IMR-90 (cell line): ENCODE measurements at regions not wholly inside any gene's neighbourhood (a gene's known extent, or its start where the extent isn't known, plus 50 kb on each side); places are given as distances from the start of the nearest gene placed in this dataset.

Source experiments
- ATAC-seq: fragments of 200-7000 bp; cut with Tn5 transposase; 2 replicates; pipeline ENCODE4 v1.9.1; 2020; ENCODE audit warnings: low read depth, mild to moderate bottlenecking, moderate library complexity
- BruUV-seq: library from RNA; stranded (reverse); fragments of 400-500 nt; replicated peaks from 2 replicates; lab custom pipeline; 2021; lab: Mats Ljungman, UMichigan
- CTCF ChIA-PET: fragments of 300-600 bp; formaldehyde crosslinking; extraction: SDS; loops from one replicate; lab custom pipeline; 2021; ENCODE audit warnings: antibody characterized with exemption; lab: Yijun Ruan, JAX
- POLR2A ChIA-PET: fragments of 300-600 bp; sonication (Branson Sonifier 250); formaldehyde crosslinking; loops from one replicate; lab custom pipeline; 2022; ENCODE audit warnings: antibody characterized with exemption; ENCODE audit not compliant: unreplicated experiment; lab: Charles Lee
- DNase-seq: peaks from one replicate; pipeline ENCODE4 v3.0.0; 2013
- H2AFZ ChIP-seq: replicated peaks from 2 replicates; pipeline ENCODE3; 2013; ENCODE audit warnings: low read length, mild to moderate bottlenecking; ENCODE audit not compliant: poor library complexity
- H2AK5ac ChIP-seq: 2 replicates; pipeline ENCODE4 v1.6.1; 2013; ENCODE audit warnings: low read depth, low read length, inconsistent platforms
- H2AK9ac ChIP-seq: replicated peaks from 2 replicates; pipeline ENCODE3; 2013; ENCODE audit warnings: mild to moderate bottlenecking, low read depth, low read length, moderate library complexity; ENCODE audit not compliant: poor library complexity
- H2BK120ac ChIP-seq: 2 replicates; pipeline ENCODE4 v1.6.1; 2013; ENCODE audit warnings: low read depth, low read length, inconsistent platforms
- H2BK15ac ChIP-seq: 3 replicates; pipeline ENCODE4 v1.6.1; 2013; ENCODE audit warnings: low read depth, low read length, inconsistent platforms
- H2BK20ac ChIP-seq: 2 replicates; pipeline ENCODE4 v1.6.1; 2013; ENCODE audit warnings: low read depth, mild to moderate bottlenecking, inconsistent platforms, low read length, moderate library complexity
- H2BK5ac ChIP-seq: 2 replicates; pipeline ENCODE4 v1.6.1; 2013; ENCODE audit warnings: mild to moderate bottlenecking, low read depth, low read length, inconsistent platforms; ENCODE audit not compliant: poor library complexity, severe bottlenecking
- H3K14ac ChIP-seq: replicated peaks from 2 replicates; pipeline ENCODE4 v1.6.1; 2013; ENCODE audit warnings: low read depth, low read length, inconsistent platforms
- H3K18ac ChIP-seq: 2 replicates; pipeline ENCODE4 v1.6.1; 2013; ENCODE audit warnings: low read depth, low read length, control low read depth
- H3K23ac ChIP-seq: 2 replicates; pipeline ENCODE4 v1.6.1; 2013; ENCODE audit warnings: low read depth, low read length, inconsistent platforms
- H3K27ac ChIP-seq: 2 replicates; pipeline ENCODE4 v1.5.1; 2013; ENCODE audit warnings: mild to moderate bottlenecking, control low read depth, low read length; ENCODE audit not compliant: insufficient read depth
- H3K27me3 ChIP-seq: 2 replicates; pipeline ENCODE4 v1.6.1; 2013; ENCODE audit warnings: low read length; ENCODE audit not compliant: control insufficient read depth, insufficient read depth
- H3K36me3 ChIP-seq: 2 replicates; pipeline ENCODE4 v1.6.1; 2013; ENCODE audit warnings: low read length, mixed read lengths; ENCODE audit not compliant: control insufficient read depth, insufficient read depth
- H3K4ac ChIP-seq: 2 replicates; pipeline ENCODE4 v1.6.1; 2013; ENCODE audit warnings: low read depth, low read length, inconsistent platforms
- H3K4me1 ChIP-seq: 2 replicates; pipeline ENCODE4 v1.6.1; 2013; ENCODE audit warnings: low read length, mixed read lengths; ENCODE audit not compliant: control insufficient read depth, insufficient read depth
- H3K4me2 ChIP-seq: 2 replicates; pipeline ENCODE4 v1.6.1; 2013; ENCODE audit warnings: low read depth, mild to moderate bottlenecking, control low read depth, low read length, moderate library complexity
- H3K4me3 ChIP-seq: 2 replicates; pipeline ENCODE4 v1.5.1; 2013; ENCODE audit warnings: low read depth, mild to moderate bottlenecking, control low read depth, low read length, moderate library complexity; ENCODE audit not compliant: insufficient read depth
- H3K56ac ChIP-seq: 2 replicates; pipeline ENCODE4 v1.6.1; 2013; ENCODE audit warnings: low read length, inconsistent platforms; ENCODE audit not compliant: insufficient read depth; ENCODE audit errors: extremely low read depth
- H3K79me1 ChIP-seq, 2 experiments: 2 replicates each; pipeline ENCODE4 v1.6.1; 2013; ENCODE audit warnings: low read length in 2 of 2, inconsistent platforms in 1 of 2, low read depth in 1 of 2
- H3K9ac ChIP-seq: 2 replicates; pipeline ENCODE4 v1.6.1; 2013; ENCODE audit warnings: low read depth, low read length, control low read depth
- H3K9me1 ChIP-seq: 2 replicates; pipeline ENCODE4 v1.6.1; 2013; ENCODE audit warnings: low read length, inconsistent platforms; ENCODE audit not compliant: insufficient read depth
- H3K9me3 ChIP-seq: 2 replicates; pipeline ENCODE4 v1.6.1; 2013; ENCODE audit warnings: low read length; ENCODE audit not compliant: control insufficient read depth, insufficient read depth
- H4K20me1 ChIP-seq: 2 replicates; pipeline ENCODE4 v1.6.1; 2013; ENCODE audit warnings: low read length, inconsistent platforms; ENCODE audit not compliant: insufficient read depth
- H4K5ac ChIP-seq: 2 replicates; pipeline ENCODE4 v1.6.1; 2013; ENCODE audit warnings: mild to moderate bottlenecking, low read depth, low read length, control low read depth
- H4K8ac ChIP-seq, 2 experiments: 2 replicates each; pipeline ENCODE4 v1.6.1; 2013; ENCODE audit warnings: low read depth in 2 of 2, low read length in 2 of 2, control low read depth in 1 of 2, inconsistent platforms in 1 of 2
- H4K91ac ChIP-seq: 2 replicates; pipeline ENCODE4 v1.6.1; 2013; ENCODE audit warnings: low read depth, low read length, inconsistent platforms; ENCODE audit not compliant: insufficient read depth
- CEBPB ChIP-seq: IDR thresholded peaks from 2 replicates; pipeline ENCODE4 v1.6.1; 2012; ENCODE audit warnings: low read depth, low read length, improper control_type of control experiment
- POLR2A ChIP-seq: IDR thresholded peaks from 2 replicates; pipeline ENCODE4 v1.6.1; 2012; ENCODE audit warnings: mild to moderate bottlenecking, low read depth, low read length
- RFX5 ChIP-seq: IDR thresholded peaks from 2 replicates; pipeline ENCODE4 v1.8.0; 2012; ENCODE audit warnings: low read depth, mild to moderate bottlenecking, low read length, moderate library complexity
- WGBS, 2 experiments: methylation state at CpG; one replicate each; pipeline versions ENCODE4 v1.1.5 to v1.1.7; 2013; ENCODE audit warnings: missing lambda C conversion rate in 2 of 2; ENCODE audit not compliant: insufficient read length in 1 of 2; ENCODE audit errors: extremely low coverage in 2 of 2; 5-methylcytosine and 5-hydroxymethylcytosine counted together
- dilution Hi-C: fragments of 300-500 bp; cut with HindIII; formaldehyde crosslinking; loops from one replicate; pipeline ENCODE4 v1.14.3; 2018; ENCODE audit warnings: low sequenced_read_pairs; ENCODE audit not compliant: unreplicated experiment
- in situ Hi-C: fragments of 300-500 bp; cut with MboI; formaldehyde crosslinking; loops from 3 replicates; pipeline ENCODE4 v1.14.3; 2019; ENCODE audit warnings: low sequenced_read_pairs, inconsistent platforms, mixed read lengths
- intact Hi-C: fragments of 100-400 bp; cut with micrococcal nuclease; formaldehyde crosslinking; loops from 2 replicates; pipeline ENCODE4 v1.10.0; 2022

DNA sequence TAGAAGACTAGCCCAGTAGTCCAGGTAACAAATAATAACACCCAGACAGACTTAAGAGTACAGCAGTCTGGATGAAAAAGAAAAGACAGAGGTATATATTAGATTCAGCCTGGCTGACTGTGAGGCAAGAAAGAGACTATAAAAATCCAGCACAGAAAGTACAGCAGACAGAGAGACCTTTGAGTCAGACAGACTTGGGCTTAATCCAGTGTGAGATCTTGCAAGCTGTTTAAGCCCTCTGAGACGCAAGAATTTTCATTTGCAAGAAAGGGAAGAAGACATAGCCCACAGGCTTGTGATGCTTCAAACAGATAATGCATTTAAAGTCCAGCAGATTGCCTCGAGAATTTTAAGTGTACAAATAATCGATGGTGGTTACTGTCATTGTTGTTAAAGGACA is 471.4 kb downstream of the LIG4 start:
- H2BK5ac ChIP-seq: peak overlapping the region; percentile 80
- peak; percentile 71 for ATAC-seq
- no peak overlapping the region for H4K5ac ChIP-seq
- no peak overlapping the region for H2BK20ac ChIP-seq
- DNase-seq: peak; percentile 84
- ChIA-PET CTCF (no interaction called here), POLR2A (no interaction called here)
- no peak overlapping the region for H2AK9ac ChIP-seq
- H3K56ac ChIP-seq: no peak overlapping the region
- in situ Hi-C loops: no loop called here
- 0 out of 2 replicates have a peak overlapping the region, but pooled peaks have one; percentile 34 for H3K14ac ChIP-seq
- H2BK15ac ChIP-seq: no peak overlapping the region
- H4K8ac ChIP-seq: no peak overlapping the region
- H2AK5ac ChIP-seq: no peak overlapping the region
- H3K9me1 ChIP-seq: peaks cover 7% of the 10 kb centered on the region
- H4K91ac ChIP-seq: no peak overlapping the region
- peaks cover 11% of the 10 kb centered on the region; the same call in 1 of the 2 replicates for H4K20me1 ChIP-seq
- WGBS, 2 experiments: 20% methylated on average over 1 of the region's 3 CpGs; no CpG with 5 or more reads in 1 of the 2 experiments
- no peak overlapping the region for H3K4ac ChIP-seq
- H3K23ac ChIP-seq: no peak overlapping the region
- H3K4me2 ChIP-seq: peak overlapping the region; percentile 81; the same call in 1 of the 2 replicates
- H3K4me3 ChIP-seq: no peak overlapping the region
- H3K9me3 ChIP-seq: no peaks in the 10 kb centered on the region
- no peak overlapping the region for H3K18ac ChIP-seq
- no peaks in the 10 kb centered on the region for H3K36me3 ChIP-seq
- H2AFZ ChIP-seq: no peak overlapping the region
- peaks cover 5% of the 10 kb centered on the region for H3K4me1 ChIP-seq
- dilution Hi-C loops: no loop called here
- no peak overlapping the region for H2BK120ac ChIP-seq
- no peaks in the 10 kb centered on the region for H3K27me3 ChIP-seq
- no peak overlapping the region for H3K27ac ChIP-seq
- H3K79me1 ChIP-seq: peaks cover 26 to 49% of the 10 kb centered on the region in 2 experiments
- intact Hi-C loops: loop anchor here (2.0 to 5.0 kb wide), 4 partner anchors 98 to 537 kb away; a partner anchor contains a TSS
- TF ChIP-seq RFX5 (no peak), CEBPB (peak; percentile 46), POLR2A (no peak)
- no peak overlapping the region for H3K9ac ChIP-seq
- no TSS peak for BruUV-seq
